ENCODE measurements at regions not wholly inside any gene's neighbourhood (a gene's known extent, or its start where the extent isn't known, plus 50 kb on each side); places are given as distances from the start of the nearest gene placed in this dataset.

DNA sequence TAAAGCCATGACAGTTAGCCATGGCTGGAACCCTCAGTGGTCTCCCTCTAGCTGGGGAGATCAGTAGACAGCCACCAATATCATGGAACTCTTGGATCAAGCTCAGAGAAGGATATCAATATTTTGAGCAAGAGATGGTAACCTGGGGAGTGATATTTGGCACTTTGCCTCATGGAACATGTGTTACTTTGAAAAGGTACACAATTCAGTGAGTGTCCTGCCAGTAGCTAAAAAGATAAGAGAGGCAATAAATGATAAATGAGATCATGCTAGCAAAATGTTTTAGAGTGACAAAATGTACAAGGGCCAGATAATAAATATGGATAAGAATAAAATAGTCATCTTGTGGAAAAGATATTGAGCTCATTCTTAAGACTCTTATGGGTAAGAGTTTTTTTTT lies 1618.7 kb downstream of the OLFM4 start:
- TF ChIP-seq EZH2 (IDR thresholded peaks at IDR 0.05; ENCODE audit: low read depth, low read length, severe bottlenecking) = no peak
- TF ChIP-seq MAFK (IDR thresholded peaks at IDR 0.05; ENCODE audit: low read depth, low read length) = no peak
- TF ChIP-seq, protein P1, sequence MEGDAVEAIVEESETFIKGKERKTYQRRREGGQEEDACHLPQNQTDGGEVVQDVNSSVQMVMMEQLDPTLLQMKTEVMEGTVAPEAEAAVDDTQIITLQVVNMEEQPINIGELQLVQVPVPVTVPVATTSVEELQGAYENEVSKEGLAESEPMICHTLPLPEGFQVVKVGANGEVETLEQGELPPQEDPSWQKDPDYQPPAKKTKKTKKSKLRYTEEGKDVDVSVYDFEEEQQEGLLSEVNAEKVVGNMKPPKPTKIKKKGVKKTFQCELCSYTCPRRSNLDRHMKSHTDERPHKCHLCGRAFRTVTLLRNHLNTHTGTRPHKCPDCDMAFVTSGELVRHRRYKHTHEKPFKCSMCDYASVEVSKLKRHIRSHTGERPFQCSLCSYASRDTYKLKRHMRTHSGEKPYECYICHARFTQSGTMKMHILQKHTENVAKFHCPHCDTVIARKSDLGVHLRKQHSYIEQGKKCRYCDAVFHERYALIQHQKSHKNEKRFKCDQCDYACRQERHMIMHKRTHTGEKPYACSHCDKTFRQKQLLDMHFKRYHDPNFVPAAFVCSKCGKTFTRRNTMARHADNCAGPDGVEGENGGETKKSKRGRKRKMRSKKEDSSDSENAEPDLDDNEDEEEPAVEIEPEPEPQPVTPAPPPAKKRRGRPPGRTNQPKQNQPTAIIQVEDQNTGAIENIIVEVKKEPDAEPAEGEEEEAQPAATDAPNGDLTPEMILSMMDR (IDR thresholded peaks at IDR 0.05; ENCODE audit: control extremely low read depth in 1 of 3, insufficient read depth in 1 of 3, low read depth in 1 of 3, low read length in 3 of 3) = no peak
- no peak for TF ChIP-seq CHD2 (IDR thresholded peaks at IDR 0.05; ENCODE audit: low read length)
- TF ChIP-seq, protein P2, sequence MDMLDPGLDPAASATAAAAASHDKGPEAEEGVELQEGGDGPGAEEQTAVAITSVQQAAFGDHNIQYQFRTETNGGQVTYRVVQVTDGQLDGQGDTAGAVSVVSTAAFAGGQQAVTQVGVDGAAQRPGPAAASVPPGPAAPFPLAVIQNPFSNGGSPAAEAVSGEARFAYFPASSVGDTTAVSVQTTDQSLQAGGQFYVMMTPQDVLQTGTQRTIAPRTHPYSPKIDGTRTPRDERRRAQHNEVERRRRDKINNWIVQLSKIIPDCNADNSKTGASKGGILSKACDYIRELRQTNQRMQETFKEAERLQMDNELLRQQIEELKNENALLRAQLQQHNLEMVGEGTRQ (IDR thresholded peaks at IDR 0.05; ENCODE audit: low read length) = no peak
- TF ChIP-seq POLR2AphosphoS5 (IDR thresholded peaks at IDR 0.05; ENCODE audit: low read depth, low read length) = no peak
- TF ChIP-seq, protein P3, sequence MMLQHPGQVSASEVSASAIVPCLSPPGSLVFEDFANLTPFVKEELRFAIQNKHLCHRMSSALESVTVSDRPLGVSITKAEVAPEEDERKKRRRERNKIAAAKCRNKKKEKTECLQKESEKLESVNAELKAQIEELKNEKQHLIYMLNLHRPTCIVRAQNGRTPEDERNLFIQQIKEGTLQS (IDR thresholded peaks at IDR 0.05; ENCODE audit: insufficient read depth, low read depth, low read length) = no peak
- TF ChIP-seq BRCA1 (IDR thresholded peaks at IDR 0.05; ENCODE audit: low read depth, low read length) = no peak
- TF ChIP-seq POLR2A (IDR thresholded peaks at IDR 0.05; ENCODE audit: control extremely low read depth in 1 of 2, low read depth in 2 of 2, low read length in 2 of 2) = no peak
- TF ChIP-seq TAF1 (IDR thresholded peaks at IDR 0.05; ENCODE audit: low read depth, low read length) = no peak

Measured in H1 (cell line).